ENCODE measurements at regions not wholly inside any gene's neighbourhood (a gene's known extent, or its start where the extent isn't known, plus 50 kb on each side); places are given as distances from the start of the nearest gene placed in this dataset.

GRCh38 chr12:111283966-111284365 lies 84.9 kb downstream of the PHETA1 start:
- peaks cover 21% of the 10 kb centered on the region for H3K36me3 Mint-ChIP-seq (ENCODE audit: insufficient read depth)
- no peaks in the 10 kb centered on the region for H3K4me1 Mint-ChIP-seq (ENCODE audit: low read depth)
- no peaks in the 10 kb centered on the region for H3K27me3 Mint-ChIP-seq
- TF ChIP-seq CTCF (IDR thresholded peaks at IDR 0.05; ENCODE audit: unreplicated experiment): no peak
- no peak overlapping the region for H3K27ac Mint-ChIP-seq
- no peak overlapping the region for H3K4me3 Mint-ChIP-seq (ENCODE audit: low read depth)
- peaks cover 3% of the 10 kb centered on the region for H3K9me3 Mint-ChIP-seq (ENCODE audit: low read depth)
- DNase-seq (ENCODE audit: low spot score, unreplicated experiment): no peak

- no peak overlapping the region for H3K4me3 Mint-ChIP-seq (ENCODE audit: low read depth)
- DNase-seq (ENCODE audit: low spot score, unreplicated experiment): no peak
- no peaks in the 10 kb centered on the region for H3K27me3 Mint-ChIP-seq
Observed at GRCh38 chr12:111283521-111283920, 85.4 kb downstream of the PHETA1 start.

GRCh38 chr12:111277570-111277969 lies 91.3 kb downstream of the PHETA1 start:
- no peak for TF ChIP-seq CTCF (IDR thresholded peaks at IDR 0.05; ENCODE audit: unreplicated experiment)
- Mint-ChIP-seq H3K36me3 (ENCODE audit: insufficient read depth) (peaks cover 32% of the 10 kb centered on the region), H3K27ac (no peak overlapping the region), H3K27me3 (no peaks in the 10 kb centered on the region), H3K4me1 (ENCODE audit: low read depth) (no peaks in the 10 kb centered on the region), H3K4me3 (ENCODE audit: low read depth) (no peak overlapping the region), H3K9me3 (ENCODE audit: low read depth) (peaks cover 3% of the 10 kb centered on the region)
- DNase-seq (ENCODE audit: low spot score, unreplicated experiment): no peak

More at GRCh38 chr12:111283521-111283920, 85.4 kb downstream of the PHETA1 start:
- H3K9me3 Mint-ChIP-seq (ENCODE audit: low read depth): peaks cover 3% of the 10 kb centered on the region
- H3K27ac Mint-ChIP-seq: no peak overlapping the region
- H3K4me1 Mint-ChIP-seq (ENCODE audit: low read depth): no peaks in the 10 kb centered on the region
- peaks cover 24% of the 10 kb centered on the region for H3K36me3 Mint-ChIP-seq (ENCODE audit: insufficient read depth)
- TF ChIP-seq CTCF (IDR thresholded peaks at IDR 0.05; ENCODE audit: unreplicated experiment): no peak

GRCh38 chr12:111276146-111276545 lies 92.7 kb downstream of the PHETA1 start:
- no peak for DNase-seq (ENCODE audit: low spot score, unreplicated experiment)
- no peaks in the 10 kb centered on the region for H3K27me3 Mint-ChIP-seq

GRCh38 chr12:111275308-111275707 lies 93.6 kb downstream of the PHETA1 start:
- Mint-ChIP-seq H3K27me3 (no peaks in the 10 kb centered on the region), H3K9me3 (ENCODE audit: low read depth) (peaks cover 3% of the 10 kb centered on the region), H3K36me3 (ENCODE audit: insufficient read depth) (peaks cover 34% of the 10 kb centered on the region), H3K27ac (no peak overlapping the region), H3K4me3 (ENCODE audit: low read depth) (no peak overlapping the region), H3K4me1 (ENCODE audit: low read depth) (peaks cover 2% of the 10 kb centered on the region)
- DNase-seq (ENCODE audit: low spot score, unreplicated experiment): no peak
- TF ChIP-seq CTCF (IDR thresholded peaks at IDR 0.05; ENCODE audit: unreplicated experiment): no peak

More at GRCh38 chr12:111276146-111276545, 92.7 kb downstream of the PHETA1 start:
- no peak overlapping the region for H3K4me3 Mint-ChIP-seq (ENCODE audit: low read depth)
- H3K27ac Mint-ChIP-seq: no peak overlapping the region
- peaks cover 5% of the 10 kb centered on the region for H3K9me3 Mint-ChIP-seq (ENCODE audit: low read depth)
- peaks cover 34% of the 10 kb centered on the region for H3K36me3 Mint-ChIP-seq (ENCODE audit: insufficient read depth)
- TF ChIP-seq CTCF (IDR thresholded peaks at IDR 0.05; ENCODE audit: unreplicated experiment): no peak
- no peaks in the 10 kb centered on the region for H3K4me1 Mint-ChIP-seq (ENCODE audit: low read depth)

Data from progenitor cell of endocrine pancreas (in vitro differentiated cells).